GM23338 (cell line): ENCODE measurements at regions not wholly inside any gene's neighbourhood (a gene's known extent, or its start where the extent isn't known, plus 50 kb on each side); places are given as distances from the start of the nearest gene placed in this dataset.

Source experiments
- ATAC-seq: fragments of 200-7000 bp; cut with Tn5 transposase; 3 replicates; pipeline ENCODE4 v1.9.1; 2020
- DNase-seq: peaks from one replicate; pipeline ENCODE4 v3.0.0-alpha.2; 2015; ENCODE audit warnings: low spot score
- H2AFZ ChIP-seq: fragments of 200-600 bp; sonication (generic); 2 replicates; pipeline ENCODE4 v1.8.0; 2016; ENCODE audit warnings: antibody characterized with exemption, mild to moderate bottlenecking, moderate library complexity
- H3F3A ChIP-seq: fragments of 200-600 bp; sonication (generic); replicated peaks from 2 replicates; pipeline ENCODE4 v1.8.0; 2017; ENCODE audit warnings: antibody characterized with exemption, mixed run types, low read depth
- H3K27ac ChIP-seq: fragments of 200-600 bp; sonication (generic); 2 replicates; pipeline ENCODE4 v1.6.1; 2016; ENCODE audit warnings: low read depth
- H3K27me3 ChIP-seq: fragments of 200-600 bp; sonication (generic); 2 replicates; pipeline ENCODE4 v1.8.0; 2016; ENCODE audit warnings: mild to moderate bottlenecking, mixed run types, moderate library complexity; ENCODE audit not compliant: insufficient read depth
- H3K36me3 ChIP-seq: fragments of 200-600 bp; sonication (generic); 2 replicates; pipeline ENCODE4 v1.8.0; 2016; ENCODE audit warnings: mild to moderate bottlenecking; ENCODE audit not compliant: insufficient read depth
- H3K4me1 ChIP-seq: fragments of 200-600 bp; sonication (generic); 2 replicates; pipeline ENCODE4 v1.8.0; 2016; ENCODE audit warnings: mild to moderate bottlenecking, moderate library complexity; ENCODE audit not compliant: insufficient read depth
- H3K4me2 ChIP-seq: fragments of 200-600 bp; sonication (generic); 2 replicates; pipeline ENCODE4 v1.7.1; 2017; ENCODE audit warnings: mixed run types
- H3K4me3 ChIP-seq: fragments of 200-600 bp; sonication (generic); 2 replicates; pipeline ENCODE4 v1.6.1; 2016; ENCODE audit warnings: mixed run types
- H3K79me2 ChIP-seq: fragments of 200-600 bp; sonication (generic); replicated peaks from 2 replicates; pipeline ENCODE4 v1.8.0; 2017; ENCODE audit warnings: mild to moderate bottlenecking; ENCODE audit not compliant: insufficient read depth
- H3K9me2 ChIP-seq: fragments of 200-600 bp; sonication (generic); 2 replicates; pipeline ENCODE4 v1.8.0; 2017; ENCODE audit not compliant: insufficient read depth
- H4K20me1 ChIP-seq: fragments of 200-600 bp; sonication (generic); replicated peaks from 2 replicates; pipeline ENCODE4 v1.8.0; 2017; ENCODE audit warnings: mild to moderate bottlenecking; ENCODE audit not compliant: insufficient read depth
- H3K27ac Mint-ChIP-seq: 2 replicates; pipeline ENCODE4 v1.8.0; 2020; ENCODE audit warnings: inconsistent platforms, mild to moderate bottlenecking, moderate library complexity, mixed read lengths
- H3K27me3 Mint-ChIP-seq: 3 replicates; pipeline ENCODE4 v1.8.0; 2022; ENCODE audit warnings: low read depth, mild to moderate bottlenecking, moderate library complexity, mixed read lengths, inconsistent platforms; ENCODE audit not compliant: insufficient read depth, poor library complexity
- H3K36me3 Mint-ChIP-seq: 3 replicates; pipeline ENCODE4 v1.8.0; 2021; ENCODE audit warnings: low read depth, mild to moderate bottlenecking, inconsistent platforms, moderate library complexity, mixed read lengths
- H3K4me1 Mint-ChIP-seq: 3 replicates; pipeline ENCODE4 v1.8.0; 2020; ENCODE audit warnings: mild to moderate bottlenecking, inconsistent platforms, mixed read lengths
- H3K4me3 Mint-ChIP-seq: 3 replicates; pipeline ENCODE4 v1.8.0; 2021; ENCODE audit warnings: moderate library complexity, mild to moderate bottlenecking, inconsistent platforms, mixed read lengths
- H3K9me3 Mint-ChIP-seq: 3 replicates; pipeline ENCODE4 v1.8.0; 2020; ENCODE audit warnings: moderate library complexity, mild to moderate bottlenecking, inconsistent platforms, mixed read lengths
- EZH2 ChIP-seq: fragments of 200-600 bp; sonication (generic); IDR thresholded peaks from one replicate; pipeline ENCODE4 v1.8.0; 2017; ENCODE audit warnings: antibody characterized with exemption, mild to moderate bottlenecking, low read depth; ENCODE audit not compliant: unreplicated experiment
- ZNF114 ChIP-seq: fragments of 250-450 bp; sonication (Bioruptor Pico); IDR thresholded peaks from 2 replicates; pipeline ENCODE4 v1.5.0; 2020; ENCODE audit warnings: mild to moderate bottlenecking, moderate library complexity
- ZNF331 ChIP-seq: fragments of 250-450 bp; sonication (Bioruptor Pico); IDR thresholded peaks from 2 replicates; pipeline ENCODE4 v1.5.0; 2020; ENCODE audit warnings: low read depth, mild to moderate bottlenecking, moderate library complexity
- TF ChIP-seq, protein P1 (sequence below): IDR thresholded peaks from 2 replicates; pipeline ENCODE4 v1.6.1; 2016; ENCODE audit warnings: antibody characterized with exemption
- TF ChIP-seq, protein P2 (sequence below): fragments of 250-450 bp; sonication (Bioruptor Pico); IDR thresholded peaks from 2 replicates; pipeline ENCODE4 v1.5.0; 2020; ENCODE audit warnings: mild to moderate bottlenecking, moderate library complexity
- TF ChIP-seq, protein P3 (sequence below): IDR thresholded peaks from one replicate; pipeline ENCODE4 v1.6.1; 2018; ENCODE audit warnings: antibody characterized with exemption; ENCODE audit not compliant: unreplicated experiment

DNA sequence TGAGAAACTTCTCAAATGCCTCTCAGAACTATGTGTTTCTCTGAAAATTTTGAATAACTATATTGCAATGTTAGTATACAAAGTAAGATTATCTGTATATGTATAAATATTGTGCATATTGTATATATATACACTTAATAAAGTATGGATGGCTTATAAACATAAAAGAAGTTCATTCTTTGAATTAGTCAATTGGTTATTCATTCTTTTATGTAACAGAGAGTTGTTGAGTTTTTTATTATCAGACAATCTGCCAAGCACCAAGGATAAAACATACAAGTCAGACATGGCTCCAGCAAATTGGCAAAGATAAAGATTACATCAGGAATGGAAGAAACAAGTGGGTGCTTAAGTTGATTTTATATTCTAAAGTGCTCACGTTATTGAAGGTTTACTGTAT is 289.1 kb upstream of the EYS start (continued):
- TF ChIP-seq, protein P1, sequence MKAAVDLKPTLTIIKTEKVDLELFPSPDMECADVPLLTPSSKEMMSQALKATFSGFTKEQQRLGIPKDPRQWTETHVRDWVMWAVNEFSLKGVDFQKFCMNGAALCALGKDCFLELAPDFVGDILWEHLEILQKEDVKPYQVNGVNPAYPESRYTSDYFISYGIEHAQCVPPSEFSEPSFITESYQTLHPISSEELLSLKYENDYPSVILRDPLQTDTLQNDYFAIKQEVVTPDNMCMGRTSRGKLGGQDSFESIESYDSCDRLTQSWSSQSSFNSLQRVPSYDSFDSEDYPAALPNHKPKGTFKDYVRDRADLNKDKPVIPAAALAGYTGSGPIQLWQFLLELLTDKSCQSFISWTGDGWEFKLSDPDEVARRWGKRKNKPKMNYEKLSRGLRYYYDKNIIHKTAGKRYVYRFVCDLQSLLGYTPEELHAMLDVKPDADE, result no peak
- TF ChIP-seq EZH2, result no peak
- TF ChIP-seq, protein P2, sequence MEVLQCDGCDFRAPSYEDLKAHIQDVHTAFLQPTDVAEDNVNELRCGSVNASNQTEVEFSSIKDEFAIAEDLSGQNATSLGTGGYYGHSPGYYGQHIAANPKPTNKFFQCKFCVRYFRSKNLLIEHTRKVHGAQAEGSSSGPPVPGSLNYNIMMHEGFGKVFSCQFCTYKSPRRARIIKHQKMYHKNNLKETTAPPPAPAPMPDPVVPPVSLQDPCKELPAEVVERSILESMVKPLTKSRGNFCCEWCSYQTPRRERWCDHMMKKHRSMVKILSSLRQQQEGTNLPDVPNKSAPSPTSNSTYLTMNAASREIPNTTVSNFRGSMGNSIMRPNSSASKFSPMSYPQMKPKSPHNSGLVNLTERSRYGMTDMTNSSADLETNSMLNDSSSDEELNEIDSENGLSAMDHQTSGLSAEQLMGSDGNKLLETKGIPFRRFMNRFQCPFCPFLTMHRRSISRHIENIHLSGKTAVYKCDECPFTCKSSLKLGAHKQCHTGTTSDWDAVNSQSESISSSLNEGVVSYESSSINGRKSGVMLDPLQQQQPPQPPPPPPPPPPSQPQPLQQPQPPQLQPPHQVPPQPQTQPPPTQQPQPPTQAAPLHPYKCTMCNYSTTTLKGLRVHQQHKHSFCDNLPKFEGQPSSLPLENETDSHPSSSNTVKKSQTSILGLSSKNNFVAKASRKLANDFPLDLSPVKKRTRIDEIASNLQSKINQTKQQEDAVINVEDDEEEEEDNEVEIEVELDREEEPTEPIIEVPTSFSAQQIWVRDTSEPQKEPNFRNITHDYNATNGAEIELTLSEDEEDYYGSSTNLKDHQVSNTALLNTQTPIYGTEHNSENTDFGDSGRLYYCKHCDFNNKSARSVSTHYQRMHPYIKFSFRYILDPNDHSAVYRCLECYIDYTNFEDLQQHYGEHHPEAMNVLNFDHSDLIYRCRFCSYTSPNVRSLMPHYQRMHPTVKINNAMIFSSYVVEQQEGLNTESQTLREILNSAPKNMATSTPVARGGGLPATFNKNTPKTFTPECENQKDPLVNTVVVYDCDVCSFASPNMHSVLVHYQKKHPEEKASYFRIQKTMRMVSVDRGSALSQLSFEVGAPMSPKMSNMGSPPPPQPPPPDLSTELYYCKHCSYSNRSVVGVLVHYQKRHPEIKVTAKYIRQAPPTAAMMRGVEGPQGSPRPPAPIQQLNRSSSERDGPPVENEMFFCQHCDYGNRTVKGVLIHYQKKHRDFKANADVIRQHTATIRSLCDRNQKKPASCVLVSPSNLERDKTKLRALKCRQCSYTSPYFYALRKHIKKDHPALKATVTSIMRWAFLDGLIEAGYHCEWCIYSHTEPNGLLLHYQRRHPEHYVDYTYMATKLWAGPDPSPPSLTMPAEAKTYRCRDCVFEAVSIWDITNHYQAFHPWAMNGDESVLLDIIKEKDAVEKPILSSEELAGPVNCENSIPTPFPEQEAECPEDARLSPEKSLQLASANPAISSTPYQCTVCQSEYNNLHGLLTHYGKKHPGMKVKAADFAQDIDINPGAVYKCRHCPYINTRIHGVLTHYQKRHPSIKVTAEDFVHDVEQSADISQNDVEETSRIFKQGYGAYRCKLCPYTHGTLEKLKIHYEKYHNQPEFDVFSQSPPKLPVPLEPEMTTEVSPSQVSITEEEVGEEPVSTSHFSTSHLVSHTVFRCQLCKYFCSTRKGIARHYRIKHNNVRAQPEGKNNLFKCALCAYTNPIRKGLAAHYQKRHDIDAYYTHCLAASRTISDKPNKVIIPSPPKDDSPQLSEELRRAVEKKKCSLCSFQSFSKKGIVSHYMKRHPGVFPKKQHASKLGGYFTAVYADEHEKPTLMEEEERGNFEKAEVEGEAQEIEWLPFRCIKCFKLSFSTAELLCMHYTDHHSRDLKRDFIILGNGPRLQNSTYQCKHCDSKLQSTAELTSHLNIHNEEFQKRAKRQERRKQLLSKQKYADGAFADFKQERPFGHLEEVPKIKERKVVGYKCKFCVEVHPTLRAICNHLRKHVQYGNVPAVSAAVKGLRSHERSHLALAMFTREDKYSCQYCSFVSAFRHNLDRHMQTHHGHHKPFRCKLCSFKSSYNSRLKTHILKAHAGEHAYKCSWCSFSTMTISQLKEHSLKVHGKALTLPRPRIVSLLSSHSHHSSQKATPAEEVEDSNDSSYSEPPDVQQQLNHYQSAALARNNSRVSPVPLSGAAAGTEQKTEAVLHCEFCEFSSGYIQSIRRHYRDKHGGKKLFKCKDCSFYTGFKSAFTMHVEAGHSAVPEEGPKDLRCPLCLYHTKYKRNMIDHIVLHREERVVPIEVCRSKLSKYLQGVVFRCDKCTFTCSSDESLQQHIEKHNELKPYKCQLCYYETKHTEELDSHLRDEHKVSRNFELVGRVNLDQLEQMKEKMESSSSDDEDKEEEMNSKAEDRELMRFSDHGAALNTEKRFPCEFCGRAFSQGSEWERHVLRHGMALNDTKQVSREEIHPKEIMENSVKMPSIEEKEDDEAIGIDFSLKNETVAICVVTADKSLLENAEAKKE (CRISPR knock-in tag), result no peak

DNA sequence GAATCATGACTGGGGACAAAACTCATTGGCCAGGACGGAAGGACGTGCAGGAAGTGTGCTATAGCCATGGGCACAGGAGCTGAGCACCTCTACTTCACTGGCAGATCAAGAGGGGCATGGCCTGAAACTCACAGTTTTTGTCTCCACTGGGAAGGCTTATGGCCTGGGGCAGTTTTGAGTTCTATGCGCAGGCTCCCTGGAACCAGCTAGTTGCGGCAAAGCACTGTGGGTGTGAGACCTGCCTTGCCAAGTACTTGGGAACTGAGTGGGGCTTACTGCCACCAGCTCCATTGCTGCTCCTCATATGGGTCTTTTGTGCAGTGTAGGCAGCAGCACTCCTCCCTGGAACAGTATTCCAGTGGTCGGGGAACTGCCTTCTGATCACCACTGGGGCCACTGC is 282.6 kb upstream of the EYS start:
- ATAC-seq (no peak), DNase-seq (no peak)
- H3K4me3 ChIP-seq, result no peak overlapping the region
- Mint-ChIP-seq H3K4me1 (no peaks in the 10 kb centered on the region), H3K4me3 (no peak overlapping the region), H3K9me3 (peaks cover 26% of the 10 kb centered on the region), H3K27ac (no peak overlapping the region), H3K27me3 (no peaks in the 10 kb centered on the region), H3K36me3 (peaks cover 3% of the 10 kb centered on the region; the same call in 1 of the 3 replicates)
- no peaks in the 10 kb centered on the region for H3K4me1 ChIP-seq
- no peaks in the 10 kb centered on the region for H3F3A ChIP-seq
- no peaks in the 10 kb centered on the region for H4K20me1 ChIP-seq
- H3K79me2 ChIP-seq, result no peaks in the 10 kb centered on the region
- H3K4me2 ChIP-seq, result no peak overlapping the region
- 0 out of 2 replicates have a peak, but pooled peaks cover 9% of the 10 kb centered on the region for H3K9me2 ChIP-seq
- H3K27ac ChIP-seq, result no peak overlapping the region
- no peaks in the 10 kb centered on the region for H3K27me3 ChIP-seq
- H3K36me3 ChIP-seq, result no peaks in the 10 kb centered on the region
- no peak overlapping the region for H2AFZ ChIP-seq
- TF ChIP-seq ZNF331 (CRISPR knock-in tag), result no peak
- no peak for TF ChIP-seq ZNF114 (CRISPR knock-in tag)
- TF ChIP-seq, protein P3, sequence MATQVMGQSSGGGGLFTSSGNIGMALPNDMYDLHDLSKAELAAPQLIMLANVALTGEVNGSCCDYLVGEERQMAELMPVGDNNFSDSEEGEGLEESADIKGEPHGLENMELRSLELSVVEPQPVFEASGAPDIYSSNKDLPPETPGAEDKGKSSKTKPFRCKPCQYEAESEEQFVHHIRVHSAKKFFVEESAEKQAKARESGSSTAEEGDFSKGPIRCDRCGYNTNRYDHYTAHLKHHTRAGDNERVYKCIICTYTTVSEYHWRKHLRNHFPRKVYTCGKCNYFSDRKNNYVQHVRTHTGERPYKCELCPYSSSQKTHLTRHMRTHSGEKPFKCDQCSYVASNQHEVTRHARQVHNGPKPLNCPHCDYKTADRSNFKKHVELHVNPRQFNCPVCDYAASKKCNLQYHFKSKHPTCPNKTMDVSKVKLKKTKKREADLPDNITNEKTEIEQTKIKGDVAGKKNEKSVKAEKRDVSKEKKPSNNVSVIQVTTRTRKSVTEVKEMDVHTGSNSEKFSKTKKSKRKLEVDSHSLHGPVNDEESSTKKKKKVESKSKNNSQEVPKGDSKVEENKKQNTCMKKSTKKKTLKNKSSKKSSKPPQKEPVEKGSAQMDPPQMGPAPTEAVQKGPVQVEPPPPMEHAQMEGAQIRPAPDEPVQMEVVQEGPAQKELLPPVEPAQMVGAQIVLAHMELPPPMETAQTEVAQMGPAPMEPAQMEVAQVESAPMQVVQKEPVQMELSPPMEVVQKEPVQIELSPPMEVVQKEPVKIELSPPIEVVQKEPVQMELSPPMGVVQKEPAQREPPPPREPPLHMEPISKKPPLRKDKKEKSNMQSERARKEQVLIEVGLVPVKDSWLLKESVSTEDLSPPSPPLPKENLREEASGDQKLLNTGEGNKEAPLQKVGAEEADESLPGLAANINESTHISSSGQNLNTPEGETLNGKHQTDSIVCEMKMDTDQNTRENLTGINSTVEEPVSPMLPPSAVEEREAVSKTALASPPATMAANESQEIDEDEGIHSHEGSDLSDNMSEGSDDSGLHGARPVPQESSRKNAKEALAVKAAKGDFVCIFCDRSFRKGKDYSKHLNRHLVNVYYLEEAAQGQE, result no peak
